Spleen (tissue), 11 donors: ENCODE measurements at regions not wholly inside any gene's neighbourhood (a gene's known extent, or its start where the extent isn't known, plus 50 kb on each side); places are given as distances from the start of the nearest gene placed in this dataset.

ENCODE experiments used
- DNase-seq: peaks from one replicate; pipeline ENCODE4 v3.0.0-alpha.2; 2020
- H3K27ac ChIP-seq, 8 donors: fragments of 200-600 bp; sonication (generic) in 7 of 8; 1 replicate in 4 of 8; 2 replicates in 4 of 8; pipeline versions ENCODE4 v1.5.0 to v1.8.0; 2016 to 2021; ENCODE audit warnings: inconsistent platforms in 4 of 8, mild to moderate bottlenecking in 4 of 8, moderate library complexity in 1 of 8
- H3K27me3 ChIP-seq, 7 donors: fragments of 200-600 bp; sonication (generic) in 6 of 7; replicated peaks in 1 of 7; 1 replicate in 4 of 7; 2 replicates in 3 of 7; pipeline versions ENCODE4 v1.5.0 to v1.8.0; 2016 to 2021; ENCODE audit warnings: inconsistent platforms in 3 of 7, mild to moderate bottlenecking in 1 of 7
- H3K36me3 ChIP-seq, 6 donors: fragments of 200-600 bp; sonication (generic) in 5 of 6; 1 replicate in 4 of 6; 2 replicates in 2 of 6; pipeline versions ENCODE4 v1.5.0 to v1.8.0; 2016 to 2021; ENCODE audit warnings: inconsistent platforms in 2 of 6
- H3K4me1 ChIP-seq, 6 donors: fragments of 200-600 bp; sonication (generic) in 5 of 6; 1 replicate in 3 of 6; 2 replicates in 3 of 6; pipeline versions ENCODE4 v1.5.0 to v1.8.0; 2016 to 2021; ENCODE audit warnings: inconsistent platforms in 3 of 6
- H3K4me3 ChIP-seq, 8 donors: fragments of 200-600 bp; sonication (generic) in 7 of 8; 1 replicate in 4 of 8; 2 replicates in 4 of 8; pipeline versions ENCODE4 v1.5.0 to v1.8.0; 2016 to 2021; ENCODE audit warnings: inconsistent platforms in 4 of 8, mild to moderate bottlenecking in 4 of 8, moderate library complexity in 2 of 8
- H3K9me3 ChIP-seq, 8 donors: fragments of 200-600 bp; sonication (generic) in 7 of 8; 1 replicate in 4 of 8; 2 replicates in 4 of 8; pipeline versions ENCODE4 v1.5.0 to v1.8.0; 2016 to 2021; ENCODE audit warnings: inconsistent platforms in 4 of 8
- CTCF ChIP-seq, 11 experiments: fragments of 200-600 bp in 7 of 11; fragments of 450-650 bp in 4 of 11; sonication (generic) in 4 of 11; IDR thresholded peaks in 8 of 11; conservative IDR thresholded peaks in 3 of 11; 1 replicate in 7 of 11; 2 replicates in 4 of 11; pipeline versions ENCODE4 v1.4.0 to v1.8.0; 2016 to 2021; ENCODE audit warnings: antibody characterized with exemption in 11 of 11, inconsistent platforms in 4 of 11, mild to moderate bottlenecking in 1 of 11
- POLR2A ChIP-seq, 3 donors: fragments of 450-650 bp; IDR thresholded peaks; one replicate each; pipeline ENCODE4 v1.5.1; 2017; ENCODE audit warnings: antibody characterized with exemption in 3 of 3, mild to moderate bottlenecking in 1 of 3
- POLR2AphosphoS5 ChIP-seq, 3 donors: sonication (generic); formaldehyde crosslinking; IDR thresholded peaks; one replicate each; pipeline ENCODE4 v1.5.1; 2017; ENCODE audit warnings: antibody characterized with exemption in 3 of 3
- WGBS, 5 donors: extraction: QIAGEN DNeasy Blood & Tissue Kit in 3 of 5; methylation state at CpG; one replicate each; pipeline versions ENCODE4 v1.1.5 to v1.1.7; 2013 to 2018; 5-methylcytosine and 5-hydroxymethylcytosine counted together
- intact Hi-C: fragments of 100-400 bp; cut with DNase I; formaldehyde crosslinking; loops from one replicate; pipeline ENCODE4 v1.15.0; 2023; ENCODE audit warnings: low total_unique reads
- donor health status: healthy with polysubstance abuse.
- donor health status: DM: no; HTN: no; CAD: no; lungs with moderate emphysema.
- donor health status: DM: no; HTN: no; CAD: no.
- donor health status: Bipolar disorder and iron deficiency.
- donor health status: healthy.
- donor health status: DM: no; HTN: no; CAD: no.
- donor health status: DM: yes; HTN: yes; CAD: no.

DNA sequence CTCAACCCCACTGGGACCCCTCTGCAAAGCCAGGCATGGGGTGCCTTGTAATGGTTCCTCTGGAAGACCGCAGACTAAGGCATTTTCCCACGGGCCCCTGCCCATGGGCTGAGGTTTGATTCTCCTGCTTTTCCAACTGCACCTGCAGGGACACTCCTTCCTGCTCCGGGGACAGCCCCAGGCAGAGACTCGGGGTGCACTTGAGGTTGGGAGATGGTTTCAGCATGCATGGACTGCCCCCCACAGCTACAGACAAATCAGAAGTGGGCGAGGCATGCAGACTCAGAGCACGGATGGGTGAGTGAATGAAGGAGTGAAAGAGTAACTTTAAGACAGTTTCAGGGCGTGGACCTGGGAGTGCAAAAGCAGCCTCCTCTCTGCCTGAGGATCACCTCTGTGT, 87.9 kb upstream of the RPL38 start:
- Histone ChIP-seq H3K9me3 (peaks cover 0 to 5% (median 0%) of the 10 kb centered on the region in 8 donors), H3K36me3 (no peaks in the 10 kb centered on the region), H3K4me3 (no peak overlapping the region), H3K27me3 (peaks cover 0 to 73% (median 4%) of the 10 kb centered on the region in 7 donors), H3K27ac (no peak overlapping the region), H3K4me1 (no peaks in the 10 kb centered on the region)
- WGBS, 5 donors = 53 to 75% (median 62%) methylated on average over 7 of the region's 7 CpGs
- DNase-seq = peak; percentile 28
- no peak for TF ChIP-seq CTCF (IDR thresholded peaks at IDR 0.05 in 8 of 11, conservative IDR thresholded peaks at IDR 0.05 in 3 of 11)
- intact Hi-C loops = no loop called here

GRCh38 chr17:74116087-74116717, 87.3 kb upstream of the RPL38 start:
- DNase-seq = peak; percentile 15
- H3K9me3 ChIP-seq = peaks cover 0 to 8% (median 0%) of the 10 kb centered on the region in 8 donors
- no peak overlapping the region for H3K4me3 ChIP-seq
- TF ChIP-seq POLR2AphosphoS5 (IDR thresholded peaks at IDR 0.05) = no peak
- TF ChIP-seq CTCF (IDR thresholded peaks at IDR 0.05 in 8 of 11, conservative IDR thresholded peaks at IDR 0.05 in 3 of 11) = no peak
- TF ChIP-seq POLR2A (IDR thresholded peaks at IDR 0.05) = no peak
- intact Hi-C loops = no loop called here
- H3K27ac ChIP-seq = no peak overlapping the region
- WGBS, 5 donors = 32 to 54% (median 44%) methylated on average over 9 of the region's 9 CpGs
- H3K4me1 ChIP-seq = no peaks in the 10 kb centered on the region
- H3K27me3 ChIP-seq = peaks cover 0 to 69% (median 4%) of the 10 kb centered on the region in 7 donors
- H3K36me3 ChIP-seq = no peaks in the 10 kb centered on the region

DNA sequence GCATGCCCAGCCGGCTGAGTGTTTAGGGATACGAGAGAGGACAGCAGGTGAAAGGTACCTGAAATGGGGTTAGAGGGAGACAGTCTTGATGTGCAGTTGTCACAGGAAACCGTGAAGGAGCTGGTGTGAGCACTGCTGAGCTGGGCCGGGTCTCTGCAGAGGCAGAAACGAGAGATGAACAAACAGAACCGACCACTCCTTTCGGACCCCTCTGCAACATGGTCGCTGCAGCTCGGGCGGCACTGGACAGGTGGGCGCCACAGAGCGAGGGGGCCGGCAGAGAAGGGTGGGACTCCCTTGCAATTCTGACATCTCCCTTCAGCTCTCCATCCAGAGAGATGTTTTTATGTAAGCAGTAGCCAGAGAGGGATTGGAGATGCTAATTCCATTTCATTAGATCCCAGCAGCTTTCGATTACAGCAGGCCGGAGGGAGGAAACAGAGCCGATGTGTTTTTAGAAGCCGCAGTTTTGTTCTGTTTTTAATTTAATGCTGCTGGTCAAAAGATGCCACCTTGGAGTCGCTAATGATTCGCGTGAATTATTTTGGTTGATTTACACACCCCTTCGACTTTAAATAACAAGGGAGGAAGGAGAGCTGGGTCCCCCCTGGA, 86.3 kb upstream of the RPL38 start:
- Histone ChIP-seq H3K27ac (no peak overlapping the region), H3K4me1 (no peaks in the 10 kb centered on the region), H3K27me3 (peaks cover 0 to 67% (median 4%) of the 10 kb centered on the region in 7 donors), H3K36me3 (no peaks in the 10 kb centered on the region), H3K9me3 (peaks cover 0 to 12% (median 0%) of the 10 kb centered on the region in 8 donors), H3K4me3 (no peak overlapping the region)
- DNase-seq = peak; percentile 59
- intact Hi-C loops = no loop called here
- TF ChIP-seq POLR2A (IDR thresholded peaks at IDR 0.05) = no peak
- no peak for TF ChIP-seq CTCF (IDR thresholded peaks at IDR 0.05 in 8 of 11, conservative IDR thresholded peaks at IDR 0.05 in 3 of 11)
- TF ChIP-seq POLR2AphosphoS5 (IDR thresholded peaks at IDR 0.05) = no peak
- WGBS, 5 donors = 75 to 82% (median 81%) methylated on average over 21 of the region's 21 CpGs

DNA sequence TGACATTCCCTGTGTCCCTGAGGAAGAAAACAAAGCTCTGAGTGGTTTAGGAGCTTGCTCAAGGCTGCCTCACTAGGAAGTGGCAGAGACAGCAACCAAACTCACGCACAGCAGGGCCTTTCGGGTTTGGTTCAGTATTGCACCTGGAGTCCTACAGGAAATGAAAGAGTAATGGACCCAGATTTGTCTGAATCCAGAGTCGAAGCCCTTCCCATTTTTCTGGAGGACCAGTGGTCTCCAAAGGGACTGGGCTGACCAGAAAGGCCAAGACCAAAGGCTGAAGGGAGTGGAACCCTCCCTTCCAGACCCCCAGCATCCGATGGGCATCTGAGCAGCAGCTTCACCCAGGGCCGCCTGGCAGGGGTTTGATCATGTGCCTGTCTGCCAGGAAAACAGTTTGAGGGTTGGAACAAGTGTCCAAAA, 85.5 kb upstream of the RPL38 start:
- intact Hi-C loops = no loop called here
- no peaks in the 10 kb centered on the region for H3K4me1 ChIP-seq

More for the DNA sequence above, 85.5 kb upstream of the RPL38 start:
- H3K9me3 ChIP-seq = peaks cover 0 to 12% (median 0%) of the 10 kb centered on the region in 8 donors
- no peak for TF ChIP-seq POLR2A (IDR thresholded peaks at IDR 0.05)
- no peak for TF ChIP-seq CTCF (IDR thresholded peaks at IDR 0.05 in 8 of 11, conservative IDR thresholded peaks at IDR 0.05 in 3 of 11)
- no peak for TF ChIP-seq POLR2AphosphoS5 (IDR thresholded peaks at IDR 0.05)
- no peaks in the 10 kb centered on the region for H3K36me3 ChIP-seq
- no peak overlapping the region for H3K4me3 ChIP-seq
- DNase-seq = peak; percentile 58
- H3K27me3 ChIP-seq = peaks cover 0 to 70% (median 4%) of the 10 kb centered on the region in 7 donors
- no peak overlapping the region for H3K27ac ChIP-seq
- WGBS, 5 donors = 69 to 78% (median 77%) methylated on average over 5 of the region's 5 CpGs
